HUES6 (cell line): ENCODE measurements at regions not wholly inside any gene's neighbourhood (a gene's known extent, or its start where the extent isn't known, plus 50 kb on each side); places are given as distances from the start of the nearest gene placed in this dataset.
"Not testable (repeated sequence)": the region's sequence is repeated elsewhere in the genome, so short reads cannot be mapped to it uniquely, and the experiment has no call there.

Experiments used
- H3K27ac ChIP-seq: 2 replicates; pipeline ENCODE4 v1.7.0; 2013; ENCODE audit warnings: low read depth, mild to moderate bottlenecking, low read length, inconsistent platforms
- H3K27me3 ChIP-seq: 2 replicates; pipeline ENCODE4 v1.6.1; 2013; ENCODE audit warnings: low read length; ENCODE audit not compliant: control insufficient read depth, insufficient read depth
- H3K36me3 ChIP-seq: 2 replicates; pipeline ENCODE4 v1.6.1; 2013; ENCODE audit warnings: low read length; ENCODE audit not compliant: control insufficient read depth, insufficient read depth
- H3K4me1 ChIP-seq: 2 replicates; pipeline ENCODE4 v1.6.1; 2013; ENCODE audit warnings: low read length; ENCODE audit not compliant: control insufficient read depth, insufficient read depth
- H3K4me3 ChIP-seq: 2 replicates; pipeline ENCODE4 v1.5.1; 2013; ENCODE audit warnings: low read depth, low read length
- H3K9ac ChIP-seq: one replicate; pipeline ENCODE4 v1.6.1; 2013; ENCODE audit warnings: mild to moderate bottlenecking, low read length
- H3K9me3 ChIP-seq: 2 replicates; pipeline ENCODE4 v1.6.1; 2013; ENCODE audit warnings: low read depth, low read length; ENCODE audit not compliant: control insufficient read depth, insufficient read depth

- not testable (repeated sequence) for H3K9me3 ChIP-seq, H3K27me3 ChIP-seq, H3K9ac ChIP-seq, H3K4me3 ChIP-seq, H3K36me3 ChIP-seq, H3K27ac ChIP-seq
- peaks cover 27% of the 10 kb centered on the region for H3K4me1 ChIP-seq
Observed at GRCh38 chr12:124070394-124071074, 97.5 kb downstream of the ZNF664 start.

- Histone ChIP-seq H3K9me3 (peaks cover 9% of the 10 kb centered on the region), H3K9ac (no peak overlapping the region), H3K27me3 (no peaks in the 10 kb centered on the region), H3K4me3 (no peak overlapping the region), H3K4me1 (peaks cover 27% of the 10 kb centered on the region), H3K27ac (no peak overlapping the region), H3K36me3 (no peaks in the 10 kb centered on the region)
Observed at GRCh38 chr12:124071075-124071443, 98.0 kb downstream of the ZNF664 start.

GRCh38 chr12:124073356-124074035 is 100.5 kb downstream of the ZNF664 start:
- Histone ChIP-seq H3K9ac (no peak overlapping the region), H3K27ac (no peak overlapping the region; the same call in 1 of the 2 replicates), H3K36me3 (no peaks in the 10 kb centered on the region), H3K27me3 (no peaks in the 10 kb centered on the region), H3K4me3 (no peak overlapping the region), H3K9me3 (no peaks in the 10 kb centered on the region), H3K4me1 (peaks cover 27% of the 10 kb centered on the region)

- Histone ChIP-seq H3K36me3 (no peaks in the 10 kb centered on the region), H3K4me3 (no peak overlapping the region), H3K4me1 (peaks cover 29% of the 10 kb centered on the region), H3K9ac (no peak overlapping the region), H3K27me3 (no peaks in the 10 kb centered on the region), H3K9me3 (no peaks in the 10 kb centered on the region), H3K27ac (no peak overlapping the region)
Observed at GRCh38 chr12:124075841-124076240, 102.8 kb downstream of the ZNF664 start.

- peaks cover 17% of the 10 kb centered on the region for H3K4me1 ChIP-seq
- H3K27me3 ChIP-seq, result no peaks in the 10 kb centered on the region
- no peak overlapping the region for H3K27ac ChIP-seq
- H3K36me3 ChIP-seq, result no peaks in the 10 kb centered on the region
- no peak overlapping the region for H3K4me3 ChIP-seq
- H3K9ac ChIP-seq, result no peak overlapping the region
- no peaks in the 10 kb centered on the region for H3K9me3 ChIP-seq
Observed at GRCh38 chr12:124077701-124078100, 104.7 kb downstream of the ZNF664 start.

GRCh38 chr12:124078800-124079199 is 105.8 kb downstream of the ZNF664 start:
- H3K4me1 ChIP-seq, result peaks cover 6% of the 10 kb centered on the region
- H3K4me3 ChIP-seq, result no peak overlapping the region
- no peaks in the 10 kb centered on the region for H3K9me3 ChIP-seq
- H3K27me3 ChIP-seq, result no peaks in the 10 kb centered on the region
- H3K9ac ChIP-seq, result no peak overlapping the region
- no peaks in the 10 kb centered on the region for H3K36me3 ChIP-seq
- H3K27ac ChIP-seq, result no peak overlapping the region

- peaks cover 4% of the 10 kb centered on the region; the same call in 1 of the 2 replicates for H3K4me1 ChIP-seq
- no peak overlapping the region for H3K27ac ChIP-seq
- H3K27me3 ChIP-seq, result no peaks in the 10 kb centered on the region
- H3K9me3 ChIP-seq, result no peaks in the 10 kb centered on the region
- H3K9ac ChIP-seq, result peak overlapping the region; percentile 26
- no peaks in the 10 kb centered on the region for H3K36me3 ChIP-seq
- no peak overlapping the region for H3K4me3 ChIP-seq
Observed at GRCh38 chr12:124080649-124081048, 107.6 kb downstream of the ZNF664 start.

GRCh38 chr12:124082012-124082411 is 109.0 kb downstream of the ZNF664 start:
- H3K36me3 ChIP-seq, result no peaks in the 10 kb centered on the region
- H3K4me3 ChIP-seq, result no peak overlapping the region
- H3K27ac ChIP-seq, result no peak overlapping the region
- H3K9ac ChIP-seq, result no peak overlapping the region
- no peaks in the 10 kb centered on the region for H3K27me3 ChIP-seq
- H3K4me1 ChIP-seq, result peaks cover 4% of the 10 kb centered on the region; the same call in 1 of the 2 replicates
- peaks cover 4% of the 10 kb centered on the region; the same call in 1 of the 2 replicates for H3K9me3 ChIP-seq

- no peaks in the 10 kb centered on the region for H3K27me3 ChIP-seq
- no peak overlapping the region for H3K4me3 ChIP-seq
- H3K36me3 ChIP-seq, result no peaks in the 10 kb centered on the region
- H3K9ac ChIP-seq, result no peak overlapping the region
- H3K9me3 ChIP-seq, result peaks cover 4% of the 10 kb centered on the region; the same call in 1 of the 2 replicates
- peaks cover 5% of the 10 kb centered on the region; the same call in 1 of the 2 replicates for H3K4me1 ChIP-seq
- no peak overlapping the region for H3K27ac ChIP-seq
Observed at GRCh38 chr12:124082687-124083086, 109.7 kb downstream of the ZNF664 start.

- Histone ChIP-seq H3K27ac (no peak overlapping the region), H3K27me3 (no peaks in the 10 kb centered on the region)
Observed at GRCh38 chr12:124083708-124084107, 110.7 kb downstream of the ZNF664 start.

More at GRCh38 chr12:124083708-124084107, 110.7 kb downstream of the ZNF664 start:
- H3K4me3 ChIP-seq, result no peak overlapping the region
- no peaks in the 10 kb centered on the region for H3K36me3 ChIP-seq
- H3K4me1 ChIP-seq, result peaks cover 8% of the 10 kb centered on the region; the same call in 1 of the 2 replicates
- H3K9me3 ChIP-seq, result peaks cover 4% of the 10 kb centered on the region; the same call in 1 of the 2 replicates
- H3K9ac ChIP-seq, result no peak overlapping the region
